ENCODE measurements at regions not wholly inside any gene's neighbourhood (a gene's known extent, or its start where the extent isn't known, plus 50 kb on each side); places are given as distances from the start of the nearest gene placed in this dataset.

DNA sequence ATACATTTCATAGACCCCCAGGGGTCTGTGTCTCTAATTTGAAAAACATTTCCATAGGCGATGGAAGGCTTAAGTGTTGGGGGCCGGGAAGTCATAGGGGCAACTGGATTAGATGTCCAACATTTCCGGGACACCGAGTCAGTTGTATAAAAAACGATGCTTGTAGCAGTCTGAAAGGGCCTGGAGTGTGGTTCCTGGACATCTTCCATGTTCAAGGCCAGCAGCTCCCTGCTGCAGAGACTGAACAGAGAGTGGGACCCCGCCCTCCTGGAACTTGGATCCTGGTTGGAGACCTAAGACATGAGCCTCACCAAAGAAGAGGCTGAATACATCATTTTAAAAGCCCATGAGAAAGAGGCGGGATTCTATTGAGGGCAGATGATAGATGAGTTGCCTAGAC lies 82.0 kb upstream of the ZNF423 start:
- Histone ChIP-seq H3K36me3 (no peaks in the 10 kb centered on the region), H3K4me1 (no peaks in the 10 kb centered on the region), H3K4me3 (no peak overlapping the region), H3K27me3 (no peaks in the 10 kb centered on the region), H3K27ac (no peak overlapping the region), H3K9ac (ENCODE audit: low read depth in 2 of 2, low read length in 2 of 2) (no peak overlapping the region), H3K9me3 (no peaks in the 10 kb centered on the region)
- intact Hi-C loops (cut with DNase I), result no loop called here
- TF ChIP-seq, protein P1, sequence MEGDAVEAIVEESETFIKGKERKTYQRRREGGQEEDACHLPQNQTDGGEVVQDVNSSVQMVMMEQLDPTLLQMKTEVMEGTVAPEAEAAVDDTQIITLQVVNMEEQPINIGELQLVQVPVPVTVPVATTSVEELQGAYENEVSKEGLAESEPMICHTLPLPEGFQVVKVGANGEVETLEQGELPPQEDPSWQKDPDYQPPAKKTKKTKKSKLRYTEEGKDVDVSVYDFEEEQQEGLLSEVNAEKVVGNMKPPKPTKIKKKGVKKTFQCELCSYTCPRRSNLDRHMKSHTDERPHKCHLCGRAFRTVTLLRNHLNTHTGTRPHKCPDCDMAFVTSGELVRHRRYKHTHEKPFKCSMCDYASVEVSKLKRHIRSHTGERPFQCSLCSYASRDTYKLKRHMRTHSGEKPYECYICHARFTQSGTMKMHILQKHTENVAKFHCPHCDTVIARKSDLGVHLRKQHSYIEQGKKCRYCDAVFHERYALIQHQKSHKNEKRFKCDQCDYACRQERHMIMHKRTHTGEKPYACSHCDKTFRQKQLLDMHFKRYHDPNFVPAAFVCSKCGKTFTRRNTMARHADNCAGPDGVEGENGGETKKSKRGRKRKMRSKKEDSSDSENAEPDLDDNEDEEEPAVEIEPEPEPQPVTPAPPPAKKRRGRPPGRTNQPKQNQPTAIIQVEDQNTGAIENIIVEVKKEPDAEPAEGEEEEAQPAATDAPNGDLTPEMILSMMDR (IDR thresholded peaks at IDR 0.05), result no peak
- DNase-seq, result no peak

DNA sequence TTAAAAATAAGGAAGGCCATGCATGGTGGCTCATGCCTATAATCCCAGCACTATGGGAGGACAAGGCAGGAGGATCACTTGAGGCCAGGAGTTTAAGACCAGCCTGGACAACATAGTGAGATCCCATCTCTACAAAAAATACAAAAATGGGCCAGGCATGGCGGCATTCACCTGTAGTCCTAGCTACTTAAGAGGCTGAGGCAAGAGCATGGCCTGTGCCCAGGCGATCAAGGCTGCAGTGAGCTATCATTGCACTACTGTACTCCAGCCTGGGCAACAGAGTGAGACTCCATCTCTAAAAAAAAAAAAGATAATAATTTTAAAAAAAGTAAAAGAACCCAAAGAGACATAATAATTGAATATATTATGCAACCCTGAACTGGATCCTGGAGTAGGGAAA lies 83.6 kb upstream of the ZNF423 start:
- H3K36me3 ChIP-seq, result no peaks in the 10 kb centered on the region
- no peaks in the 10 kb centered on the region for H3K27me3 ChIP-seq
- DNase-seq, result no peak
- intact Hi-C loops (cut with DNase I), result no loop called here
- no peak overlapping the region for H3K9ac ChIP-seq (ENCODE audit: low read depth in 2 of 2, low read length in 2 of 2)
- no peaks in the 10 kb centered on the region for H3K4me1 ChIP-seq
- H3K4me3 ChIP-seq, result no peak overlapping the region
- no peaks in the 10 kb centered on the region for H3K9me3 ChIP-seq
- TF ChIP-seq, protein P1 (IDR thresholded peaks at IDR 0.05), result no peak
- no peak overlapping the region for H3K27ac ChIP-seq

DNA sequence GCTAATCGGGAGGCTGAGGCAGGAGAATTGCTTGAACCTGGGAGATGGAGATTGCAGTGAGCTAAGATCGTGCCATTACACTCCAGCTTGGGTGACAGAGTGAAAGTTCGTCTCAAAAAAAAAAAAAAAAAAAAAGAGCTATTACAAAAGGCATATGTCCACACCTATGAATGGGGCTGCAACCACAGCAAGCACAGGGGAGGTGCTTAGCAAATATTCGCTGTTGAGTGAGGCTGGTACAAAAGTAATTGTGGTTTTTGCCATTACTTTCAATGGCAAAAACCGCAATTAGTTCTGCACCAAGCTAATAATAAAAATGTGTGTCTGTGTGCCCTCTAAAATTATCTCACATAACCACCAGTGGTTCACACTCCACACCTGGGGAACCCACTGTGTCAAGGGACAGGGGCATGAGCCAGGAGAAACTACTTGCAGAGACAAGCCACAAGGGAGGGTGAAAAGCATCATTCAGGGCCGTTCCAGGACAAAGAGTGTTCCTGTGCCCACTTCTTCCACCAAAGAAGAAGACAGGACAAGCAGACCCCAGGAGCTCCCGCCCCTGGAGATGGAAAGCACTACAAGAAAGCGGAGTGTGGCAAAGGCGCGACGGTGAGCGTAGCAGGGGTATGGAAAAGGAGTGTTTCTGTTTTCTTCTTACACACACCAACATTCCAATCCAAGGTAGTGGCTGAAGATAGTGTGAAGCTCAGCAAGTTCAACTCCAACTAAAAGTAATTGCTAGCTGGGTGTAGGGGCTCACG lies 84.4 kb upstream of the CNEP1R1 start:
- H3K9me3 ChIP-seq, result no peaks in the 10 kb centered on the region
- H3K36me3 ChIP-seq, result no peaks in the 10 kb centered on the region
- intact Hi-C loops (cut with DNase I), result no loop called here
- no peaks in the 10 kb centered on the region for H3K4me1 ChIP-seq
- H3K27me3 ChIP-seq, result no peaks in the 10 kb centered on the region
- TF ChIP-seq, protein P1 (IDR thresholded peaks at IDR 0.05), result no peak
- no peak for DNase-seq
- H3K4me3 ChIP-seq, result no peak overlapping the region
- no peak overlapping the region for H3K9ac ChIP-seq (ENCODE audit: low read depth in 2 of 2, low read length in 2 of 2)
- no peak overlapping the region for H3K27ac ChIP-seq

DNA sequence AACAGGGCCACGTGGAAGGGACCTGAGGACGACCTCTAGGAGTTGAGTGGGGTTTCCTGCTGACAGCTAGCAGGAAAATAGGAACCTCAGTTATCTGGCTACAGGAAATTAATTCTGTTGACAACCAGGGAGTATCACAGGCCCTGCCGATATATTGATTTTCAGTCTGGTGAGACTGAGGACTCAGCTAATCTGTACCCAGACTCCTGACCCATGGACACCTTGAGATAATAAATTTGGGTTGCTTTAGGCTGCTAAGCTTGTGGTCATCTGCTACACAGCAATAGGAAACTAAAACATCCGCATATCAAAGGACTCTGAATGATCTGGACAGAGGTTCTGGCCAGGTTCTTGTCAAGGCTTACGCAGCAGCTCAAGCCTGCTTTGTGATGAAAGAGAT lies 80.8 kb upstream of the CNEP1R1 start:
- no peak for DNase-seq
- H3K4me1 ChIP-seq, result no peaks in the 10 kb centered on the region
- no peaks in the 10 kb centered on the region for H3K27me3 ChIP-seq
- TF ChIP-seq, protein P1 (IDR thresholded peaks at IDR 0.05), result no peak
- H3K9ac ChIP-seq (ENCODE audit: low read depth in 2 of 2, low read length in 2 of 2), result no peak overlapping the region
- no peak overlapping the region for H3K27ac ChIP-seq
- H3K9me3 ChIP-seq, result no peaks in the 10 kb centered on the region
- H3K4me3 ChIP-seq, result no peak overlapping the region
- H3K36me3 ChIP-seq, result no peaks in the 10 kb centered on the region
- intact Hi-C loops (cut with DNase I), result no loop called here

DNA sequence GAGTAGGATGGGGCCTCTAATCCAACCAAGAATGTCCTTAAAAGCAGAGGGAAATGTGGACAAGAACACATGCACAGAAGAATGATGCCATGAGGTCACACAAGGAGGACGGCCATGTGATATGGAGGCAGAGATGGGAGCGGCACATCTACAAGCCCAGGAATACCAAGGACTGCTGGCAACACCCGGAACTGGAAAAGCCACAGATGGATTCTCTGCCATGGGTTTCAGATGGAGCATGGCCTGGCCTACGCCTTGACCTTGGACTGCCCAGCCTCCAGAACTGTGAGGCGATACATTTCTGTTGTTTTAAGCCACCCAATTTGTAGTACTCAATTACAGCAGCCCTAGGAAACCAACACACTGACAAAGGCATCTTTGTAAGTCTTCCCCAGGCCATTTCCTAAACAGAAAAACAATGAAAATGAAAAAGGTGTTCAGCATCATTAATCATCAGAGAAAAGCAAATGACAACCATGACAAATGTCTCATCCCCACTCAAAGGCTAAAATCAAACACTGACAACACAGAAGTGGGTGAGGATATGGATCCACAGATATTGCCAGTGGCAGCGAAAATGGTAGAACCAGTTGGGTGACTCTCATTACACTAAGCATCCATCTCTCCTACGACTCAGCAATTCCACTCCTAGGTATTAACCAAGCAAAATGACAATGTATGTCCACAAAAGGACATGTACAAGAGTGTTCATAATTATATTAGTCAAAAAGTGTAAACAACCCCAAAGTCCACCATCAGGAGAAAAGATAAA lies 76.9 kb upstream of the CNEP1R1 start:
- TF ChIP-seq, protein P1 (IDR thresholded peaks at IDR 0.05), result no peak
- Histone ChIP-seq H3K4me3 (no peak overlapping the region), H3K4me1 (no peaks in the 10 kb centered on the region), H3K9ac (ENCODE audit: low read depth in 2 of 2, low read length in 2 of 2) (no peak overlapping the region), H3K27ac (no peak overlapping the region), H3K27me3 (no peaks in the 10 kb centered on the region), H3K9me3 (no peaks in the 10 kb centered on the region), H3K36me3 (no peaks in the 10 kb centered on the region)
- intact Hi-C loops (cut with DNase I), result no loop called here
- DNase-seq, result no peak
